ENCODE measurements at regions not wholly inside any gene's neighbourhood (a gene's known extent, or its start where the extent isn't known, plus 50 kb on each side); places are given as distances from the start of the nearest gene placed in this dataset.

DNA sequence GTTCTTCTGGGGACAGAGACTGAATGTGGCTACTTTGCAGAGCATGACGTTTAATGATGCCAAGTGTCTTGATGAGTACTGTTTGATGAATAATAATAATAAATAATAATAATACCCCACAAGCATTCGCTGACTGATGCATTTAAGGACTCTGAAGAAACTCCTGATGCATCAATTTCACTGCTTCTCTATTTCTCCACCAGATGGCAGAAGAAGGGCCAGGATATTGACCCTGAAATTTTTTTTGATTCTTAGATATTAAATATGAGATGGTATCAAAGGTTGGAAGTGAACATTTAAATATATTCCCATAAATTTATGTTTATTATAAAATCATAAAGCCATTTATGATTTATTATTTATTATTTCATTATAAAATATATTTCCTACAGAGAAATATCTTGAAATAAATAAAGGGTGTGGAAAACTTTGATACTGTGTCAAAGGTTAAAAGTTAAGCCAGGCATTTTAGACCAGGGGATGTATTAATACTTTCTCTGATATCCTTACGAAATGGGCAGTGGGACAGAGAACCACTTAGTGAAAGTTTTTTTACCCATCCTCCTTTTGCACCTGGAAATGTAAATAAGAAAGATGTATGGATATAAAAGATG lies 170.9 kb downstream of the LACC1 start:
- Histone ChIP-seq H3K4me1 (ENCODE audit: insufficient read depth) (peaks cover 16% of the 10 kb centered on the region), H3K27me3 (ENCODE audit: insufficient read depth) (no peaks in the 10 kb centered on the region), H3K79me2 (replicated peaks; ENCODE audit: insufficient read depth) (no peaks in the 10 kb centered on the region), H3F3A (replicated peaks; ENCODE audit: low read depth) (no peaks in the 10 kb centered on the region), H3K27ac (ENCODE audit: low read depth) (no peak overlapping the region), H3K9me2 (ENCODE audit: insufficient read depth) (no peaks in the 10 kb centered on the region), H3K4me2 (no peak overlapping the region), H2AFZ (no peak overlapping the region), H3K4me3 (no peak overlapping the region), H3K36me3 (ENCODE audit: insufficient read depth) (no peaks in the 10 kb centered on the region), H4K20me1 (replicated peaks; ENCODE audit: insufficient read depth) (no peaks in the 10 kb centered on the region)
- no peaks in the 10 kb centered on the region for H3K36me3 Mint-ChIP-seq (ENCODE audit: low read depth)
- H3K9me3 Mint-ChIP-seq, result no peaks in the 10 kb centered on the region
- DNase-seq (ENCODE audit: low spot score) (peak; percentile 30), ATAC-seq (no peak)
- no peak overlapping the region for H3K27ac Mint-ChIP-seq
- no peaks in the 10 kb centered on the region for H3K27me3 Mint-ChIP-seq (ENCODE audit: insufficient read depth, low read depth, poor library complexity)
- H3K4me3 Mint-ChIP-seq, result no peak overlapping the region
- peaks cover 25% of the 10 kb centered on the region for H3K4me1 Mint-ChIP-seq
- TF ChIP-seq ZNF114 (CRISPR knock-in tag; IDR thresholded peaks at IDR 0.05), result no peak
- TF ChIP-seq, protein P1, sequence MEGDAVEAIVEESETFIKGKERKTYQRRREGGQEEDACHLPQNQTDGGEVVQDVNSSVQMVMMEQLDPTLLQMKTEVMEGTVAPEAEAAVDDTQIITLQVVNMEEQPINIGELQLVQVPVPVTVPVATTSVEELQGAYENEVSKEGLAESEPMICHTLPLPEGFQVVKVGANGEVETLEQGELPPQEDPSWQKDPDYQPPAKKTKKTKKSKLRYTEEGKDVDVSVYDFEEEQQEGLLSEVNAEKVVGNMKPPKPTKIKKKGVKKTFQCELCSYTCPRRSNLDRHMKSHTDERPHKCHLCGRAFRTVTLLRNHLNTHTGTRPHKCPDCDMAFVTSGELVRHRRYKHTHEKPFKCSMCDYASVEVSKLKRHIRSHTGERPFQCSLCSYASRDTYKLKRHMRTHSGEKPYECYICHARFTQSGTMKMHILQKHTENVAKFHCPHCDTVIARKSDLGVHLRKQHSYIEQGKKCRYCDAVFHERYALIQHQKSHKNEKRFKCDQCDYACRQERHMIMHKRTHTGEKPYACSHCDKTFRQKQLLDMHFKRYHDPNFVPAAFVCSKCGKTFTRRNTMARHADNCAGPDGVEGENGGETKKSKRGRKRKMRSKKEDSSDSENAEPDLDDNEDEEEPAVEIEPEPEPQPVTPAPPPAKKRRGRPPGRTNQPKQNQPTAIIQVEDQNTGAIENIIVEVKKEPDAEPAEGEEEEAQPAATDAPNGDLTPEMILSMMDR (conservative IDR thresholded peaks at IDR 0.05; ENCODE audit: low read depth in 2 of 2), result peak; percentile 63 to 80

DNA sequence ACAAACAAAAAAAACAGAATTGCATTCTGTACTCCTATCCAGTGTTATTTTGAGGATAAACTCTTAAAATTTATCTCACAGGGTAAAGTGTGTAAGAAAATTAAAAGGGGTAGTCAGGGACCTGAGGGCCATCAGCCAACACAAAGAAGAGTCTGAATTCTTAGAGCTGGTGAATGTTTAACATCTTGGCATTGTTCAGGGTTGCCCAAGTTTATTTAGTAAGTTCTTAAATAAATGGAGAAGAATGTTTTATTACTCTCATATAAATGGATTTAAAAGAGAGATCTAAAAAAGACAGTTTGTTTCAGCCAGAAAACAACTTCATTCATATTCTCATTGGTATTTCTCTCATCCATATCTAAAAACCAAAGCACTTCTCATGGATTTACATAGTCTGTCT lies 171.7 kb downstream of the LACC1 start:
- Histone ChIP-seq H3K9me2 (ENCODE audit: insufficient read depth) (no peaks in the 10 kb centered on the region), H3K36me3 (ENCODE audit: insufficient read depth) (no peaks in the 10 kb centered on the region), H3K79me2 (replicated peaks; ENCODE audit: insufficient read depth) (no peaks in the 10 kb centered on the region), H3K4me1 (ENCODE audit: insufficient read depth) (peaks cover 16% of the 10 kb centered on the region), H3K4me2 (no peak overlapping the region), H3K27ac (ENCODE audit: low read depth) (no peak overlapping the region), H2AFZ (no peak overlapping the region), H4K20me1 (replicated peaks; ENCODE audit: insufficient read depth) (no peaks in the 10 kb centered on the region), H3K27me3 (ENCODE audit: insufficient read depth) (no peaks in the 10 kb centered on the region), H3K4me3 (no peak overlapping the region), H3F3A (replicated peaks; ENCODE audit: low read depth) (no peaks in the 10 kb centered on the region)
- Mint-ChIP-seq H3K27ac (no peak overlapping the region), H3K4me3 (no peak overlapping the region), H3K9me3 (no peaks in the 10 kb centered on the region), H3K4me1 (peaks cover 21% of the 10 kb centered on the region), H3K36me3 (ENCODE audit: low read depth) (no peaks in the 10 kb centered on the region), H3K27me3 (ENCODE audit: insufficient read depth, low read depth, poor library complexity) (no peaks in the 10 kb centered on the region)
- ATAC-seq (no peak), DNase-seq (ENCODE audit: low spot score) (no peak)
- TF ChIP-seq, protein P2, sequence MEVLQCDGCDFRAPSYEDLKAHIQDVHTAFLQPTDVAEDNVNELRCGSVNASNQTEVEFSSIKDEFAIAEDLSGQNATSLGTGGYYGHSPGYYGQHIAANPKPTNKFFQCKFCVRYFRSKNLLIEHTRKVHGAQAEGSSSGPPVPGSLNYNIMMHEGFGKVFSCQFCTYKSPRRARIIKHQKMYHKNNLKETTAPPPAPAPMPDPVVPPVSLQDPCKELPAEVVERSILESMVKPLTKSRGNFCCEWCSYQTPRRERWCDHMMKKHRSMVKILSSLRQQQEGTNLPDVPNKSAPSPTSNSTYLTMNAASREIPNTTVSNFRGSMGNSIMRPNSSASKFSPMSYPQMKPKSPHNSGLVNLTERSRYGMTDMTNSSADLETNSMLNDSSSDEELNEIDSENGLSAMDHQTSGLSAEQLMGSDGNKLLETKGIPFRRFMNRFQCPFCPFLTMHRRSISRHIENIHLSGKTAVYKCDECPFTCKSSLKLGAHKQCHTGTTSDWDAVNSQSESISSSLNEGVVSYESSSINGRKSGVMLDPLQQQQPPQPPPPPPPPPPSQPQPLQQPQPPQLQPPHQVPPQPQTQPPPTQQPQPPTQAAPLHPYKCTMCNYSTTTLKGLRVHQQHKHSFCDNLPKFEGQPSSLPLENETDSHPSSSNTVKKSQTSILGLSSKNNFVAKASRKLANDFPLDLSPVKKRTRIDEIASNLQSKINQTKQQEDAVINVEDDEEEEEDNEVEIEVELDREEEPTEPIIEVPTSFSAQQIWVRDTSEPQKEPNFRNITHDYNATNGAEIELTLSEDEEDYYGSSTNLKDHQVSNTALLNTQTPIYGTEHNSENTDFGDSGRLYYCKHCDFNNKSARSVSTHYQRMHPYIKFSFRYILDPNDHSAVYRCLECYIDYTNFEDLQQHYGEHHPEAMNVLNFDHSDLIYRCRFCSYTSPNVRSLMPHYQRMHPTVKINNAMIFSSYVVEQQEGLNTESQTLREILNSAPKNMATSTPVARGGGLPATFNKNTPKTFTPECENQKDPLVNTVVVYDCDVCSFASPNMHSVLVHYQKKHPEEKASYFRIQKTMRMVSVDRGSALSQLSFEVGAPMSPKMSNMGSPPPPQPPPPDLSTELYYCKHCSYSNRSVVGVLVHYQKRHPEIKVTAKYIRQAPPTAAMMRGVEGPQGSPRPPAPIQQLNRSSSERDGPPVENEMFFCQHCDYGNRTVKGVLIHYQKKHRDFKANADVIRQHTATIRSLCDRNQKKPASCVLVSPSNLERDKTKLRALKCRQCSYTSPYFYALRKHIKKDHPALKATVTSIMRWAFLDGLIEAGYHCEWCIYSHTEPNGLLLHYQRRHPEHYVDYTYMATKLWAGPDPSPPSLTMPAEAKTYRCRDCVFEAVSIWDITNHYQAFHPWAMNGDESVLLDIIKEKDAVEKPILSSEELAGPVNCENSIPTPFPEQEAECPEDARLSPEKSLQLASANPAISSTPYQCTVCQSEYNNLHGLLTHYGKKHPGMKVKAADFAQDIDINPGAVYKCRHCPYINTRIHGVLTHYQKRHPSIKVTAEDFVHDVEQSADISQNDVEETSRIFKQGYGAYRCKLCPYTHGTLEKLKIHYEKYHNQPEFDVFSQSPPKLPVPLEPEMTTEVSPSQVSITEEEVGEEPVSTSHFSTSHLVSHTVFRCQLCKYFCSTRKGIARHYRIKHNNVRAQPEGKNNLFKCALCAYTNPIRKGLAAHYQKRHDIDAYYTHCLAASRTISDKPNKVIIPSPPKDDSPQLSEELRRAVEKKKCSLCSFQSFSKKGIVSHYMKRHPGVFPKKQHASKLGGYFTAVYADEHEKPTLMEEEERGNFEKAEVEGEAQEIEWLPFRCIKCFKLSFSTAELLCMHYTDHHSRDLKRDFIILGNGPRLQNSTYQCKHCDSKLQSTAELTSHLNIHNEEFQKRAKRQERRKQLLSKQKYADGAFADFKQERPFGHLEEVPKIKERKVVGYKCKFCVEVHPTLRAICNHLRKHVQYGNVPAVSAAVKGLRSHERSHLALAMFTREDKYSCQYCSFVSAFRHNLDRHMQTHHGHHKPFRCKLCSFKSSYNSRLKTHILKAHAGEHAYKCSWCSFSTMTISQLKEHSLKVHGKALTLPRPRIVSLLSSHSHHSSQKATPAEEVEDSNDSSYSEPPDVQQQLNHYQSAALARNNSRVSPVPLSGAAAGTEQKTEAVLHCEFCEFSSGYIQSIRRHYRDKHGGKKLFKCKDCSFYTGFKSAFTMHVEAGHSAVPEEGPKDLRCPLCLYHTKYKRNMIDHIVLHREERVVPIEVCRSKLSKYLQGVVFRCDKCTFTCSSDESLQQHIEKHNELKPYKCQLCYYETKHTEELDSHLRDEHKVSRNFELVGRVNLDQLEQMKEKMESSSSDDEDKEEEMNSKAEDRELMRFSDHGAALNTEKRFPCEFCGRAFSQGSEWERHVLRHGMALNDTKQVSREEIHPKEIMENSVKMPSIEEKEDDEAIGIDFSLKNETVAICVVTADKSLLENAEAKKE (CRISPR knock-in tag; IDR thresholded peaks at IDR 0.05), result no peak
- TF ChIP-seq CREB1 (CRISPR knock-in tag; IDR thresholded peaks at IDR 0.05; ENCODE audit: low read depth), result no peak
- no peak for TF ChIP-seq ZNF114 (CRISPR knock-in tag; IDR thresholded peaks at IDR 0.05)
- TF ChIP-seq, protein P3, sequence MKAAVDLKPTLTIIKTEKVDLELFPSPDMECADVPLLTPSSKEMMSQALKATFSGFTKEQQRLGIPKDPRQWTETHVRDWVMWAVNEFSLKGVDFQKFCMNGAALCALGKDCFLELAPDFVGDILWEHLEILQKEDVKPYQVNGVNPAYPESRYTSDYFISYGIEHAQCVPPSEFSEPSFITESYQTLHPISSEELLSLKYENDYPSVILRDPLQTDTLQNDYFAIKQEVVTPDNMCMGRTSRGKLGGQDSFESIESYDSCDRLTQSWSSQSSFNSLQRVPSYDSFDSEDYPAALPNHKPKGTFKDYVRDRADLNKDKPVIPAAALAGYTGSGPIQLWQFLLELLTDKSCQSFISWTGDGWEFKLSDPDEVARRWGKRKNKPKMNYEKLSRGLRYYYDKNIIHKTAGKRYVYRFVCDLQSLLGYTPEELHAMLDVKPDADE (IDR thresholded peaks at IDR 0.05), result no peak
- TF ChIP-seq POLR2AphosphoS5 (IDR thresholded peaks at IDR 0.05; ENCODE audit: low read depth), result no peak
- TF ChIP-seq, protein P1 (conservative IDR thresholded peaks at IDR 0.05; ENCODE audit: low read depth in 2 of 2), result no peak
- TF ChIP-seq EZH2phosphoT487 (IDR thresholded peaks at IDR 0.05; ENCODE audit: unreplicated experiment), result no peak
- no peak for TF ChIP-seq STAT1 (IDR thresholded peaks at IDR 0.05; ENCODE audit: unreplicated experiment)
- TF ChIP-seq ZNF331 (CRISPR knock-in tag; IDR thresholded peaks at IDR 0.05; ENCODE audit: low read depth), result no peak
- TF ChIP-seq NANOG (IDR thresholded peaks at IDR 0.05; ENCODE audit: borderline replicate concordance), result no peak
- TF ChIP-seq EZH2 (IDR thresholded peaks at IDR 0.05; ENCODE audit: low read depth, unreplicated experiment), result no peak
